NT2/D1 (cell line): ENCODE measurements at regions not wholly inside any gene's neighbourhood (a gene's known extent, or its start where the extent isn't known, plus 50 kb on each side); places are given as distances from the start of the nearest gene placed in this dataset.

ENCODE experiments used
- SUZ12 ChIP-seq: IDR thresholded peaks from 2 replicates; pipeline ENCODE4 v1.6.1; 2011; ENCODE audit not compliant: insufficient read length, insufficient read depth; ENCODE audit errors: extremely low read depth
- YY1 ChIP-seq: IDR thresholded peaks from 2 replicates; pipeline ENCODE4 v1.6.1; 2011; ENCODE audit not compliant: insufficient read length, insufficient read depth

DNA sequence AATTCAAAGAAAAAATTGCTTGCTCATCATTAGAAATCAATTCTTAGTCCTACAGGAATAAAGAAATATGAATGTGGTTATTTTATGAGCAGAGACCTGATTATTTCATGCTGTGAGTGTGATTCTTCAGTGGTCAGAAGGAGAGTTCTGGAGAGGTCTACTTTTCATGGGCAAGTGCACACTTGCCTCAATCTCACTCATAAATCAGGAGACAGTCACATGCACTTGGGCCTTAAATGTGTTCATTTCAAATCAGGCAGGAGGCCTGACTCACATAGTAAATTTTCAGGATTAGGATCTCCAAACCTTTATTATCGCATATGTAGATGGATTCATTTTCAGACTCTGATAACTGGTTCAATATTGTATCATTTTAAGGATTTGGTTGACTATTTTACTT is 323.2 kb upstream of the CCNH start:
- TF ChIP-seq YY1 (no peak), SUZ12 (no peak)
